Suprapubic skin (tissue), 4 donors: ENCODE measurements at regions not wholly inside any gene's neighbourhood (a gene's known extent, or its start where the extent isn't known, plus 50 kb on each side); places are given as distances from the start of the nearest gene placed in this dataset.

ENCODE experiments used
- DNase-seq, 2 donors: peaks; one replicate each; pipeline ENCODE4 v3.0.0-alpha.2; 2019; ENCODE audit warnings: low spot score in 2 of 2
- H3K27ac ChIP-seq: fragments of 200-600 bp; sonication (generic); one replicate; pipeline ENCODE4 v1.5.1; 2019
- H3K27me3 ChIP-seq: fragments of 200-600 bp; sonication (generic); one replicate; pipeline ENCODE4 v1.5.1; 2019
- H3K36me3 ChIP-seq: fragments of 200-600 bp; sonication (generic); one replicate; pipeline ENCODE4 v1.5.1; 2019
- H3K4me1 ChIP-seq: fragments of 200-600 bp; sonication (generic); one replicate; pipeline ENCODE4 v1.5.1; 2019
- H3K4me3 ChIP-seq: fragments of 200-600 bp; sonication (generic); one replicate; pipeline ENCODE4 v1.5.1; 2019; ENCODE audit warnings: mild to moderate bottlenecking
- H3K9me3 ChIP-seq: fragments of 200-600 bp; sonication (generic); one replicate; pipeline ENCODE4 v1.5.1; 2019
- CTCF ChIP-seq, 2 donors: fragments of 200-600 bp in 1 of 2; fragments of 450-650 bp in 1 of 2; sonication (generic) in 1 of 2; IDR thresholded peaks; one replicate each; pipeline ENCODE4 v1.5.1; 2016 to 2019; ENCODE audit warnings: antibody characterized with exemption in 2 of 2, mild to moderate bottlenecking in 1 of 2, moderate library complexity in 1 of 2
- EP300 ChIP-seq: sonication (generic); formaldehyde crosslinking; IDR thresholded peaks from one replicate; pipeline ENCODE4 v1.6.1; 2017; ENCODE audit warnings: antibody characterized with exemption
- POLR2A ChIP-seq, 2 donors: fragments of 450-650 bp; IDR thresholded peaks; one replicate each; pipeline ENCODE4 v1.6.1; 2017; ENCODE audit warnings: antibody characterized with exemption in 2 of 2, mild to moderate bottlenecking in 2 of 2, moderate library complexity in 2 of 2
- POLR2AphosphoS5 ChIP-seq, 3 donors: sonication (generic); formaldehyde crosslinking; IDR thresholded peaks; one replicate each; pipeline ENCODE4 v1.6.1; 2017; ENCODE audit warnings: antibody characterized with exemption in 3 of 3
- WGBS: methylation state at CpG from one replicate; pipeline ENCODE4 v1.1.5; 2018; 5-methylcytosine and 5-hydroxymethylcytosine counted together

GRCh38 chr13:67298297-67298696 lies 68.2 kb upstream of the PCDH9 start:
- Histone ChIP-seq H3K27ac (no peak overlapping the region), H3K9me3 (no peaks in the 10 kb centered on the region), H3K4me3 (no peak overlapping the region), H3K4me1 (no peaks in the 10 kb centered on the region), H3K36me3 (no peaks in the 10 kb centered on the region), H3K27me3 (no peaks in the 10 kb centered on the region)
- DNase-seq: no peak
- TF ChIP-seq POLR2A (IDR thresholded peaks at IDR 0.05): no peak
- TF ChIP-seq CTCF (IDR thresholded peaks at IDR 0.05): no peak
- no peak for TF ChIP-seq EP300
- no peak for TF ChIP-seq POLR2AphosphoS5 (IDR thresholded peaks at IDR 0.05)

- Histone ChIP-seq H3K4me3 (no peak overlapping the region), H3K4me1 (no peaks in the 10 kb centered on the region), H3K27me3 (no peaks in the 10 kb centered on the region), H3K27ac (no peak overlapping the region), H3K36me3 (no peaks in the 10 kb centered on the region), H3K9me3 (no peaks in the 10 kb centered on the region)
- DNase-seq: no peak
- TF ChIP-seq CTCF (IDR thresholded peaks at IDR 0.05): no peak
- no peak for TF ChIP-seq POLR2AphosphoS5 (IDR thresholded peaks at IDR 0.05)
- TF ChIP-seq EP300: no peak
- TF ChIP-seq POLR2A (IDR thresholded peaks at IDR 0.05): no peak
- 90% methylated on average over 2 of the region's 2 CpGs for WGBS
Observed at GRCh38 chr13:67296511-67296910, 66.4 kb upstream of the PCDH9 start.

GRCh38 chr13:67292886-67293285 lies 62.8 kb upstream of the PCDH9 start:
- H3K4me1 ChIP-seq: no peaks in the 10 kb centered on the region
- no peaks in the 10 kb centered on the region for H3K9me3 ChIP-seq
- TF ChIP-seq CTCF (IDR thresholded peaks at IDR 0.05): no peak
- TF ChIP-seq POLR2AphosphoS5 (IDR thresholded peaks at IDR 0.05): no peak
- TF ChIP-seq POLR2A (IDR thresholded peaks at IDR 0.05): no peak
- no peak for TF ChIP-seq EP300
- H3K36me3 ChIP-seq: no peaks in the 10 kb centered on the region
- no peak for DNase-seq
- H3K27me3 ChIP-seq: no peaks in the 10 kb centered on the region
- H3K4me3 ChIP-seq: no peak overlapping the region
- 75% methylated on average over 1 of the region's 1 CpG for WGBS
- no peak overlapping the region for H3K27ac ChIP-seq

GRCh38 chr13:67285611-67286010 lies 55.5 kb upstream of the PCDH9 start:
- Histone ChIP-seq H3K27me3 (no peaks in the 10 kb centered on the region), H3K4me3 (no peak overlapping the region), H3K9me3 (no peaks in the 10 kb centered on the region), H3K27ac (no peak overlapping the region), H3K4me1 (no peaks in the 10 kb centered on the region), H3K36me3 (no peaks in the 10 kb centered on the region)
- no peak for TF ChIP-seq EP300
- no peak for TF ChIP-seq POLR2AphosphoS5 (IDR thresholded peaks at IDR 0.05)
- no peak for TF ChIP-seq POLR2A (IDR thresholded peaks at IDR 0.05)
- no peak for TF ChIP-seq CTCF (IDR thresholded peaks at IDR 0.05)
- no peak for DNase-seq
- 100% methylated on average over 1 of the region's 1 CpG for WGBS

GRCh38 chr13:67283637-67284036 lies 53.5 kb upstream of the PCDH9 start:
- H3K9me3 ChIP-seq: no peaks in the 10 kb centered on the region
- H3K27me3 ChIP-seq: no peaks in the 10 kb centered on the region
- DNase-seq: no peak
- no peaks in the 10 kb centered on the region for H3K36me3 ChIP-seq
- TF ChIP-seq CTCF (IDR thresholded peaks at IDR 0.05) (no peak), POLR2AphosphoS5 (IDR thresholded peaks at IDR 0.05) (no peak), POLR2A (IDR thresholded peaks at IDR 0.05) (no peak), EP300 (no peak)
- no peak overlapping the region for H3K27ac ChIP-seq
- no peak overlapping the region for H3K4me3 ChIP-seq
- WGBS: 87% methylated on average over 2 of the region's 2 CpGs
- no peaks in the 10 kb centered on the region for H3K4me1 ChIP-seq
